Fibroblast of skin of right biceps (primary cell): ENCODE measurements at regions not wholly inside any gene's neighbourhood (a gene's known extent, or its start where the extent isn't known, plus 50 kb on each side); places are given as distances from the start of the nearest gene placed in this dataset.

Source experiments
- DNase-seq: peaks from one replicate; pipeline ENCODE4 v3.0.0-alpha.2; 2013

DNA sequence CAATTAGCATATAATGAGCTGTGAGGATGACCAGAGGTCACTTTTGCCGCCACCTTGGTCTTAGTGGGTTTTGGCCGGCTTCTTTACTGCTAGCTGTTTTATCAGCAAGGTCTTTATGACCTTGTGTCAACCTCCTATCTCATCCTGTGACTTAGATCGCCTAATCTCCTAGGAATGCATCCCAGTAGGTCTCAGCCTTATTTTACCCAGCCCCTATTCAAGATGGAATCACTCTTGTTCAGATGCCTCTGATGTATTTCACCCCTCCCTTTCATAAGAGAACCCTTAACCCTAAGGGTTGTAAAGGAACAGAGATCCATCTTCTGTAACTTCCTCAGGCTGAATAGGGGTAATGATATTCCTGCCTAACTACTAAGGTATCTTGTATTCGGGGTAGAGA lies 58.9 kb upstream of the PALMD start:
- no peak for DNase-seq

DNA sequence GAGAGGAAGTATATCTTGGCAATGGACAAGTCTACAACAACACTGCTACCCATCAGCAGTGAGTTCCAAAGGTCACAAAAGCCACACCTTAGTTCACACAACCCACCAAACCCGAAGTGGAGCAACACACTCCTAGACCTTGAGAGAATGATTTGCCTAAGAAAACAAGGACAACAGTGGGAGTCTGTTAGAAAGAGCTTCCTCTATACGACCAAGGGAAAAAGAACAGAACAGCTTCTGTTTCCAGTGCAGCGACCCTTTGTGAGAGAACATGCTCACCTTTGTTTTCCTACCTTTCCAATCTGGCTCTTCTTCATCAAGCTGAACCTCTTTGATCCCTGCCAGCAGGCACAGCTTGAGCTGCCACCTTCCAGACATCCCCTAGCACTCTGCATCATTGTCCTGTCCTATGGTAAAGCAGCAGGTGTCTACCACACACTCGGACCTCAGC lies 56.7 kb upstream of the PALMD start:
- no peak for DNase-seq

DNA sequence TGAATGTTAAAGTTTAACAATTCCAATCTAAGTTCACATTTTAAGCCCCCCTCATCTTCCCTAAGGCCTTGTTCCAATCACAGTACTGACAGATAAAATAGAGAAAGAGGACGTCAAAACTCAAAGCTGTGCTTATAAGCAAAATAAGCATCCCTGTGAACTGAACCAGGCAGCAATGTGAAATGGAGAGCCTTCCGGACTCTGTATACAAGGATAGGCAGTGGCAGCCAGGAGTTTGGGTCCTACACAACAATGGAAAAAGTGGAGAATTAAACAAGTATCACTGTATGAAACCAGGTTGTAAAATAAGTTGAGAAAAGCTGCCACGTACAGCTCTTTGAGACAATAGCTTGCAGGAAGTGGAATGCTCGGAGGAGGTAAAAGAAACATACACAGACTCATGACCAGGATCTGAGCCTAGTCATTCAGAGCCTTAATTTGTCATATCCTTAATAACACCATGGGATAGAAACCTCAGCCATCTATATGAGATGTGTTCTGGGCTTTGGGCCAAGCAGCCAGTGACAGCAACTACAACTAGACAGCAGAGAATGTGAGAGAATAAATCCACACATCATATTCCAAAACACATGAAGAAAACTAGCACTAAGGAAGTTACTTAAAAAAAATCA lies 55.2 kb upstream of the PALMD start:
- DNase-seq = peak; percentile 99

DNA sequence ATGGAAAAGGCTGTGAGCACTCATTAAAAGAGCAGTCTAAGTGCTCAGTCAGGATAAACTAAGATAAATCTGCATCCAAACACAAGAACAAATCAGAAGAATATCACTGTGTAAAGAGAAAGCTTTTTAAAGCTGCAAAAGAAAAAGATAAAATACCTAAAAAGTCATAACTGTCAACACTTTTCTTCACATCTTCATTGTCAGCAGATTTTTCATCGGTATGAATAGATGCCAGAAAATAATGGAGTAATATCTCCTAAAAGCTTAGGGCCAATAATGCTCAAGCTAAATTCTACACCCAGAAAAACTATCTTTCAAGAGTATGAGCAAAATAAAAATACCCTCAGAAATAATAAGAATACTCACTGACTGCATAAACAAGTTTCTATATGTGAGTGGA lies 54.0 kb upstream of the PALMD start:
- DNase-seq = no peak

DNA sequence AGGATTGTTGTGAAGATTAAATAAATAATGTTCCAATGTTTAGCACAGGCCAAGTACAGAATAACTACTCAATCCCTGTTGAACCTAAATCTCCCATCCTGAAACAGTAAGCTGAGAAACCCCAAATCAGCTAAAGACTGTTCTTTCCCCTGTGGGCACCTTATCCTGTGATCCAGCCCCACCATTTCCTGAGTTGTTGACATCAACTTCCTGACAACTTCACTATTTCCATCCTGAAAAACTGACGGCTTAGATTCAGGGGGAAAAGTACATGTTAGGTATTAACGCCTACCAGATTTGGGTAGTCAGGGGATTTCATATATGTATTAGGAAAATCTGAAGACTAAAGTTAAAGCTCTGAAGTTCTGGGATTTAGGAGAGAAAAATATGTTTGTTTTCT lies 51.7 kb upstream of the PALMD start:
- DNase-seq = no peak

DNA sequence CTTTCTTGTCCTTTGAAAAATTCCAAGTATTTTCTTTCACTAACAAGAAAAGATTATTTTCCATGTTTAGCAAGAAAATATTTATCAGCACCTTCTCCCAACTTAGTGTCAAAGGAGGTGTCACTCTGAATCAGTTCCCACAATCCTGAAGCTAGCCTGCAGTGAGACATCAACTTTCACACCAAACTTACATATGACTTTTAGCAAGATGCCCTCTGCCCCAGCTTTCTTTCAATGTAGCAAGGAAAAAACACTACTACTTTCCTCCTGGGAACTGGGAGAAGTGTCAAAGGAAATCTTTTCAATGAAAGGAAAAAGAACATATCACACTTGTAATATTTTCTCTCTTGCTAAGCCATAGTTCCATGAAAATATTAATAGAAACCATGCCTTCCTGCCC lies 50.9 kb upstream of the PALMD start:
- DNase-seq = no peak

DNA sequence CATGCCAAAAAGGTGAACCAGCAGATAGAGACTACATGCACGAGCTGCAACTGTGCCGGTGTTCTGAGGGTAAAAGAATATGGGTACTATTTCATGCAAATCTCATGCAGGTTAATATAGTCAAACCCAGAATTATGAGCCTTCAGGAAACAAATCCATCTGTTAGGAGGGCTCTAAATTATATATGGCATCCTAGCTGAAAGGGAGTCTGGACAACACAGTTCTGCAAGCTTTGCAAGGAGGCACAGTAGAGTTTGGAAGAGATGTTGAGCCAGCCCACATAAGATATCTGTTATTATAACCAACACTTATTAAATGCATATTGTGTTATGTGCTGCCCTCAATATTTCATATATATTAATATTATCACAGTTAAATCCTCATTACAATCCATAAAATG lies 50.5 kb upstream of the PALMD start:
- DNase-seq = no peak
